ENCODE measurements at regions not wholly inside any gene's neighbourhood (a gene's known extent, or its start where the extent isn't known, plus 50 kb on each side); places are given as distances from the start of the nearest gene placed in this dataset.

- TF ChIP-seq ZNF282 (IDR thresholded peaks at IDR 0.05; ENCODE audit: partially characterized antibody) (no peak), PRDM4 (CRISPR knock-in tag; IDR thresholded peaks at IDR 0.05; ENCODE audit: borderline replicate concordance) (no peak), HNRNPLL (IDR thresholded peaks at IDR 0.05; ENCODE audit: low read depth, low read length, poor library complexity, severe bottlenecking) (no peak), FOXP4 (CRISPR knock-in tag; IDR thresholded peaks at IDR 0.05) (no peak), CBFB (CRISPR knock-in tag; IDR thresholded peaks at IDR 0.05) (no peak), FOXA3 (CRISPR knock-in tag; IDR thresholded peaks at IDR 0.05) (no peak)
These were observed 184.7 kb upstream of the HSF2 start for GRCh38 chr6:122214605-122215318.
